B cell (primary cell): ENCODE measurements at regions not wholly inside any gene's neighbourhood (a gene's known extent, or its start where the extent isn't known, plus 50 kb on each side); places are given as distances from the start of the nearest gene placed in this dataset.

Experiments used
- CTCF ChIP-seq: fragments of 200-600 bp; IDR thresholded peaks from one replicate; pipeline ENCODE4 v1.8.0; 2022; ENCODE audit warnings: antibody characterized with exemption, mild to moderate bottlenecking
- EZH2 ChIP-seq: IDR thresholded peaks from 2 replicates; pipeline ENCODE4 v1.6.1; 2012; ENCODE audit warnings: borderline replicate concordance, low read depth, mild to moderate bottlenecking, moderate library complexity, low read length; ENCODE audit not compliant: insufficient read depth, poor library complexity, severe bottlenecking

DNA sequence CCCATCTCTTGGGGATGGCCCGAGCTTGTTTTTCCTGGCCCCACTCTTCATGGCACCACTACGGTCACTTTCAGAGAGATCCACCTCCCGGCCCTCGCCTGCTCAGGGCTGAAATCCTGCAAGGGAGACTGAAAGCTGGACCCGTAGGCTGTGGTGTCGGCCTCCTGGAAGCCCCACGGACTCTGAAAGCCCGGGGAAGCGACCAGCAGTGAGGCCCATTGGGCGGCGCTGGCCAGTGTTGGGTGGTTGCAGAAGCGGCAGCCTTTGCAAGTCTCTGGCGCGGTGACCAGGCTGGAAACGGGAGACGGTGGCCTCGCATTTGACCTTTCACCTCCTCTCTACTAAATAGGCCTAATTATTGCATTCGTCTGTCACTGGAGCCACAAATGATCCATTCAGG is 186.0 kb upstream of the FOXF1 start:
- no peak for TF ChIP-seq EZH2
- TF ChIP-seq CTCF, result no peak
